Gastrocnemius medialis (tissue), 4 donors: ENCODE measurements at regions not wholly inside any gene's neighbourhood (a gene's known extent, or its start where the extent isn't known, plus 50 kb on each side); places are given as distances from the start of the nearest gene placed in this dataset.

Experiments
- POLR2A ChIP-seq, 2 donors: fragments of 450-650 bp; IDR thresholded peaks; one replicate each; pipeline ENCODE4 v1.6.1; 2017; ENCODE audit warnings: antibody characterized with exemption in 2 of 2, mild to moderate bottlenecking in 2 of 2, moderate library complexity in 2 of 2
- TF ChIP-seq, protein P1 (sequence below), 5 experiments: fragments of 450-650 bp in 3 of 5; fragments of 200-600 bp in 2 of 5; sonication (generic) in 2 of 5; IDR thresholded peaks in 4 of 5; conservative IDR thresholded peaks in 1 of 5; 1 replicate in 4 of 5; 2 replicates in 1 of 5; pipeline ENCODE4 v1.5.1; 2016 to 2019; ENCODE audit warnings: antibody characterized with exemption in 5 of 5, mild to moderate bottlenecking in 3 of 5, moderate library complexity in 3 of 5

DNA sequence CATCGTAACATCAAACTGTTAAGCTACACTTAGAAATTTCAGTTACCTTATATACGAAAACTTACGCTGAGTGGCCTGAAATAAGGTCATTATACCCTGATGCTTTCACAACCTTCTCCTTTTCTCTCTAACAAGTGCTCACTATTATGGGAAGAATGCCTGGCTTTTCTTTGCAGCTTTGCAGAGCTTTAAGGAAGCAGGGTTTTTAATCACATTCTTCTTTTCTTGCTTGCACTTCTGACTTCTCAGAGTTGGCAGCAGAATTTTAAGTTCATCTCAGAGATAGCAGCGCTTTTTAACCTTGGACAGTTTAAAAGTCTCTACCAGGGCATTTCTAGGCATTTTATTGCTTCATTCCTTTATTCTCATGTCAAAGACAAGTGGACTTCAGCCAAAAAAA lies 285.1 kb downstream of the SPRY2 start:
- TF ChIP-seq, protein P1, sequence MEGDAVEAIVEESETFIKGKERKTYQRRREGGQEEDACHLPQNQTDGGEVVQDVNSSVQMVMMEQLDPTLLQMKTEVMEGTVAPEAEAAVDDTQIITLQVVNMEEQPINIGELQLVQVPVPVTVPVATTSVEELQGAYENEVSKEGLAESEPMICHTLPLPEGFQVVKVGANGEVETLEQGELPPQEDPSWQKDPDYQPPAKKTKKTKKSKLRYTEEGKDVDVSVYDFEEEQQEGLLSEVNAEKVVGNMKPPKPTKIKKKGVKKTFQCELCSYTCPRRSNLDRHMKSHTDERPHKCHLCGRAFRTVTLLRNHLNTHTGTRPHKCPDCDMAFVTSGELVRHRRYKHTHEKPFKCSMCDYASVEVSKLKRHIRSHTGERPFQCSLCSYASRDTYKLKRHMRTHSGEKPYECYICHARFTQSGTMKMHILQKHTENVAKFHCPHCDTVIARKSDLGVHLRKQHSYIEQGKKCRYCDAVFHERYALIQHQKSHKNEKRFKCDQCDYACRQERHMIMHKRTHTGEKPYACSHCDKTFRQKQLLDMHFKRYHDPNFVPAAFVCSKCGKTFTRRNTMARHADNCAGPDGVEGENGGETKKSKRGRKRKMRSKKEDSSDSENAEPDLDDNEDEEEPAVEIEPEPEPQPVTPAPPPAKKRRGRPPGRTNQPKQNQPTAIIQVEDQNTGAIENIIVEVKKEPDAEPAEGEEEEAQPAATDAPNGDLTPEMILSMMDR (IDR thresholded peaks at IDR 0.05 in 4 of 5, conservative IDR thresholded peaks at IDR 0.05 in 1 of 5) = no peak
- TF ChIP-seq POLR2A (IDR thresholded peaks at IDR 0.05) = no peak
